Inflammatory macrophage treated with lipopolysaccharide for 4 hours (primary cell): ENCODE measurements at regions not wholly inside any gene's neighbourhood (a gene's known extent, or its start where the extent isn't known, plus 50 kb on each side); places are given as distances from the start of the nearest gene placed in this dataset.
"Not testable (repeated sequence)": the region's sequence is repeated elsewhere in the genome, so short reads cannot be mapped to it uniquely, and the experiment has no call there.

Source experiments
- DNase-seq: peaks from one replicate; pipeline ENCODE4 v3.0.0-alpha.2; 2020

GRCh38 chr11:96713301-96713700 is 323.5 kb downstream of the JRKL start:
- no peak for DNase-seq

- DNase-seq = no peak
Observed at GRCh38 chr11:96714689-96715088, 324.9 kb downstream of the JRKL start.

- no peak for DNase-seq
Observed at GRCh38 chr11:96715208-96715607, 325.4 kb downstream of the JRKL start.

- DNase-seq = no peak
Observed at GRCh38 chr11:96736601-96737000, 346.8 kb downstream of the JRKL start.

- no peak for DNase-seq
Observed at GRCh38 chr11:96738311-96738710, 348.5 kb downstream of the JRKL start.

- no peak for DNase-seq
Observed at GRCh38 chr11:96741068-96741467, 351.3 kb downstream of the JRKL start.

- no peak for DNase-seq
Observed at GRCh38 chr11:96744697-96745096, 354.9 kb downstream of the JRKL start.

- DNase-seq = no peak
Observed at GRCh38 chr11:96748639-96749370, 359.0 kb downstream of the JRKL start.

- DNase-seq = not testable (repeated sequence)
Observed at GRCh38 chr11:96751807-96752206, 362.0 kb downstream of the JRKL start.

- DNase-seq = no peak
Observed at GRCh38 chr11:96752221-96752620, 362.4 kb downstream of the JRKL start.

- no peak for DNase-seq
Observed at GRCh38 chr11:96753997-96754396, 364.2 kb downstream of the JRKL start.

GRCh38 chr11:96755209-96755608 is 365.4 kb downstream of the JRKL start:
- no peak for DNase-seq

GRCh38 chr11:96755752-96756151 is 365.9 kb downstream of the JRKL start:
- DNase-seq = no peak

GRCh38 chr11:96758957-96759356 is 369.1 kb downstream of the JRKL start:
- no peak for DNase-seq

- no peak for DNase-seq
Observed at GRCh38 chr11:96760306-96760705, 370.5 kb downstream of the JRKL start.

- no peak for DNase-seq
Observed at GRCh38 chr11:96760815-96761214, 371.0 kb downstream of the JRKL start.

- no peak for DNase-seq
Observed at GRCh38 chr11:96761451-96761850, 371.6 kb downstream of the JRKL start.

- no peak for DNase-seq
Observed at GRCh38 chr11:96763244-96763643, 373.4 kb downstream of the JRKL start.

GRCh38 chr11:96778272-96778671 is 388.5 kb downstream of the JRKL start:
- DNase-seq = no peak

- DNase-seq = no peak
Observed at GRCh38 chr11:96779030-96779429, 389.2 kb downstream of the JRKL start.

- DNase-seq = no peak
Observed at GRCh38 chr11:96781082-96781481, 391.3 kb downstream of the JRKL start.

- DNase-seq = no peak
Observed at GRCh38 chr11:96782632-96783031, 392.8 kb downstream of the JRKL start.

GRCh38 chr11:96783311-96783710 is 393.5 kb downstream of the JRKL start:
- no peak for DNase-seq

- DNase-seq = no peak
Observed at GRCh38 chr11:96785073-96785472, 395.3 kb downstream of the JRKL start.

GRCh38 chr11:96794152-96794551 is 404.3 kb downstream of the JRKL start:
- DNase-seq = no peak
